IMR-90 (cell line): ENCODE measurements at regions not wholly inside any gene's neighbourhood (a gene's known extent, or its start where the extent isn't known, plus 50 kb on each side); places are given as distances from the start of the nearest gene placed in this dataset.

Source experiments
- ATAC-seq: fragments of 200-7000 bp; cut with Tn5 transposase; 2 replicates; pipeline ENCODE4 v1.9.1; 2020; ENCODE audit warnings: low read depth, mild to moderate bottlenecking, moderate library complexity
- BruUV-seq: library from RNA; stranded (reverse); fragments of 400-500 nt; replicated peaks from 2 replicates; lab custom pipeline; 2021; lab: Mats Ljungman, UMichigan
- CTCF ChIA-PET: fragments of 300-600 bp; formaldehyde crosslinking; extraction: SDS; loops from one replicate; lab custom pipeline; 2021; ENCODE audit warnings: antibody characterized with exemption; lab: Yijun Ruan, JAX
- POLR2A ChIA-PET: fragments of 300-600 bp; sonication (Branson Sonifier 250); formaldehyde crosslinking; loops from one replicate; lab custom pipeline; 2022; ENCODE audit warnings: antibody characterized with exemption; ENCODE audit not compliant: unreplicated experiment; lab: Charles Lee
- DNase-seq: peaks from one replicate; pipeline ENCODE4 v3.0.0; 2013
- H2AFZ ChIP-seq: replicated peaks from 2 replicates; pipeline ENCODE3; 2013; ENCODE audit warnings: low read length, mild to moderate bottlenecking; ENCODE audit not compliant: poor library complexity
- H2AK5ac ChIP-seq: 2 replicates; pipeline ENCODE4 v1.6.1; 2013; ENCODE audit warnings: low read depth, low read length, inconsistent platforms
- H2AK9ac ChIP-seq: replicated peaks from 2 replicates; pipeline ENCODE3; 2013; ENCODE audit warnings: mild to moderate bottlenecking, low read depth, low read length, moderate library complexity; ENCODE audit not compliant: poor library complexity
- H2BK120ac ChIP-seq: 2 replicates; pipeline ENCODE4 v1.6.1; 2013; ENCODE audit warnings: low read depth, low read length, inconsistent platforms
- H2BK15ac ChIP-seq: 3 replicates; pipeline ENCODE4 v1.6.1; 2013; ENCODE audit warnings: low read depth, low read length, inconsistent platforms
- H2BK20ac ChIP-seq: 2 replicates; pipeline ENCODE4 v1.6.1; 2013; ENCODE audit warnings: low read depth, mild to moderate bottlenecking, inconsistent platforms, low read length, moderate library complexity
- H2BK5ac ChIP-seq: 2 replicates; pipeline ENCODE4 v1.6.1; 2013; ENCODE audit warnings: mild to moderate bottlenecking, low read depth, low read length, inconsistent platforms; ENCODE audit not compliant: poor library complexity, severe bottlenecking
- H3K14ac ChIP-seq: replicated peaks from 2 replicates; pipeline ENCODE4 v1.6.1; 2013; ENCODE audit warnings: low read depth, low read length, inconsistent platforms
- H3K18ac ChIP-seq: 2 replicates; pipeline ENCODE4 v1.6.1; 2013; ENCODE audit warnings: low read depth, low read length, control low read depth
- H3K23ac ChIP-seq: 2 replicates; pipeline ENCODE4 v1.6.1; 2013; ENCODE audit warnings: low read depth, low read length, inconsistent platforms
- H3K27ac ChIP-seq: 2 replicates; pipeline ENCODE4 v1.5.1; 2013; ENCODE audit warnings: mild to moderate bottlenecking, control low read depth, low read length; ENCODE audit not compliant: insufficient read depth
- H3K27me3 ChIP-seq: 2 replicates; pipeline ENCODE4 v1.6.1; 2013; ENCODE audit warnings: low read length; ENCODE audit not compliant: control insufficient read depth, insufficient read depth
- H3K36me3 ChIP-seq: 2 replicates; pipeline ENCODE4 v1.6.1; 2013; ENCODE audit warnings: low read length, mixed read lengths; ENCODE audit not compliant: control insufficient read depth, insufficient read depth
- H3K4ac ChIP-seq: 2 replicates; pipeline ENCODE4 v1.6.1; 2013; ENCODE audit warnings: low read depth, low read length, inconsistent platforms
- H3K4me1 ChIP-seq: 2 replicates; pipeline ENCODE4 v1.6.1; 2013; ENCODE audit warnings: low read length, mixed read lengths; ENCODE audit not compliant: control insufficient read depth, insufficient read depth
- H3K4me2 ChIP-seq: 2 replicates; pipeline ENCODE4 v1.6.1; 2013; ENCODE audit warnings: low read depth, mild to moderate bottlenecking, control low read depth, low read length, moderate library complexity
- H3K4me3 ChIP-seq: 2 replicates; pipeline ENCODE4 v1.5.1; 2013; ENCODE audit warnings: low read depth, mild to moderate bottlenecking, control low read depth, low read length, moderate library complexity; ENCODE audit not compliant: insufficient read depth
- H3K56ac ChIP-seq: 2 replicates; pipeline ENCODE4 v1.6.1; 2013; ENCODE audit warnings: low read length, inconsistent platforms; ENCODE audit not compliant: insufficient read depth; ENCODE audit errors: extremely low read depth
- H3K79me1 ChIP-seq, 2 experiments: 2 replicates each; pipeline ENCODE4 v1.6.1; 2013; ENCODE audit warnings: low read length in 2 of 2, inconsistent platforms in 1 of 2, low read depth in 1 of 2
- H3K9ac ChIP-seq: 2 replicates; pipeline ENCODE4 v1.6.1; 2013; ENCODE audit warnings: low read depth, low read length, control low read depth
- H3K9me1 ChIP-seq: 2 replicates; pipeline ENCODE4 v1.6.1; 2013; ENCODE audit warnings: low read length, inconsistent platforms; ENCODE audit not compliant: insufficient read depth
- H3K9me3 ChIP-seq: 2 replicates; pipeline ENCODE4 v1.6.1; 2013; ENCODE audit warnings: low read length; ENCODE audit not compliant: control insufficient read depth, insufficient read depth
- H4K20me1 ChIP-seq: 2 replicates; pipeline ENCODE4 v1.6.1; 2013; ENCODE audit warnings: low read length, inconsistent platforms; ENCODE audit not compliant: insufficient read depth
- H4K5ac ChIP-seq: 2 replicates; pipeline ENCODE4 v1.6.1; 2013; ENCODE audit warnings: mild to moderate bottlenecking, low read depth, low read length, control low read depth
- H4K8ac ChIP-seq, 2 experiments: 2 replicates each; pipeline ENCODE4 v1.6.1; 2013; ENCODE audit warnings: low read depth in 2 of 2, low read length in 2 of 2, control low read depth in 1 of 2, inconsistent platforms in 1 of 2
- H4K91ac ChIP-seq: 2 replicates; pipeline ENCODE4 v1.6.1; 2013; ENCODE audit warnings: low read depth, low read length, inconsistent platforms; ENCODE audit not compliant: insufficient read depth
- FOS ChIP-seq: fragments of 150-350 bp; IDR thresholded peaks from 2 replicates; pipeline ENCODE4 v1.6.1; 2016; ENCODE audit warnings: low read depth, low read length
- MAZ ChIP-seq: IDR thresholded peaks from 2 replicates; pipeline ENCODE4 v1.6.1; 2012; ENCODE audit warnings: low read depth, mild to moderate bottlenecking, low read length, improper control_type of control experiment, moderate library complexity, borderline replicate concordance
- MXI1 ChIP-seq: IDR thresholded peaks from 2 replicates; pipeline ENCODE4 v1.6.1; 2012; ENCODE audit warnings: low read depth, mild to moderate bottlenecking, low read length, moderate library complexity, borderline replicate concordance
- NFE2L2 ChIP-seq: fragments of 150-350 bp; IDR thresholded peaks from 2 replicates; pipeline ENCODE4 v1.6.1; 2016; ENCODE audit warnings: low read depth, mild to moderate bottlenecking, low read length
- POLR2A ChIP-seq: IDR thresholded peaks from 2 replicates; pipeline ENCODE4 v1.6.1; 2012; ENCODE audit warnings: mild to moderate bottlenecking, low read depth, low read length
- RAD21 ChIP-seq: IDR thresholded peaks from 2 replicates; pipeline ENCODE4 v1.6.1; 2012; ENCODE audit warnings: low read length, improper control_type of control experiment
- RCOR1 ChIP-seq: IDR thresholded peaks from 2 replicates; pipeline ENCODE4 v1.6.1; 2012; ENCODE audit warnings: mild to moderate bottlenecking, low read length, improper control_type of control experiment; ENCODE audit not compliant: insufficient replicate concordance
- RFX5 ChIP-seq: IDR thresholded peaks from 2 replicates; pipeline ENCODE4 v1.8.0; 2012; ENCODE audit warnings: low read depth, mild to moderate bottlenecking, low read length, moderate library complexity
- SMC3 ChIP-seq: fragments of 150-350 bp; IDR thresholded peaks from 2 replicates; pipeline ENCODE4 v1.6.1; 2016; ENCODE audit warnings: low read depth, mild to moderate bottlenecking, antibody characterized with exemption, low read length, moderate library complexity
- WGBS, 2 experiments: methylation state at CpG; one replicate each; pipeline versions ENCODE4 v1.1.5 to v1.1.7; 2013; ENCODE audit warnings: missing lambda C conversion rate in 2 of 2; ENCODE audit not compliant: insufficient read length in 1 of 2; ENCODE audit errors: extremely low coverage in 2 of 2; 5-methylcytosine and 5-hydroxymethylcytosine counted together
- dilution Hi-C: fragments of 300-500 bp; cut with HindIII; formaldehyde crosslinking; loops from one replicate; pipeline ENCODE4 v1.14.3; 2018; ENCODE audit warnings: low sequenced_read_pairs; ENCODE audit not compliant: unreplicated experiment
- in situ Hi-C: fragments of 300-500 bp; cut with MboI; formaldehyde crosslinking; loops from 3 replicates; pipeline ENCODE4 v1.14.3; 2019; ENCODE audit warnings: low sequenced_read_pairs, inconsistent platforms, mixed read lengths
- intact Hi-C: fragments of 100-400 bp; cut with micrococcal nuclease; formaldehyde crosslinking; loops from 2 replicates; pipeline ENCODE4 v1.10.0; 2022
- TF ChIP-seq, protein P1 (sequence below): conservative IDR thresholded peaks from 2 replicates; pipeline ENCODE4 v1.5.1; 2012; ENCODE audit warnings: mild to moderate bottlenecking, low read depth, low read length, improper control_type of control experiment

DNA sequence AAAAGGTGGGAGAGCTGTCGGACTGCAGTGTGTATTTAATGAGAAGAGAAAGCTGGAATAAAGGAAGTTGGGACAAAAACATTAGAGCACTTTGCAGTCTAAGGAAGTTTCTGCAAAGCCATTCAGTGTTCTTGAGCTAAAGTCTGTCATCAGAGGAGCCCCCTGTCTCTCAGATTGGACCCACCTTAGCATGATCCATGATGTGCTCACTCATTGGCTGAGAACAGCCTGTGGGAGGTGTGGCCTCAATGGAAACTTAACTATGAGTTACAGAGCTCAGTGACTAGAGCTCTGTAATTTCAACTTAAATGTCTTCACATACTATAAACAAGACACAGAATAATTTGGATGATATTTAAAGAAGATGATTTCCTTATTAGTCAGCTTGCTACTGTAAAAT is 437.0 kb downstream of the BTBD3 start:
- WGBS, 2 experiments = 50% methylated on average over 1 of the region's 1 CpG; no CpG with 5 or more reads in 1 of the 2 experiments
- peaks cover 13% of the 10 kb centered on the region; the same call in 1 of the 2 replicates for H3K9me3 ChIP-seq
- ATAC-seq (no peak), DNase-seq (no peak)
- H3K4me1 ChIP-seq = no peaks in the 10 kb centered on the region
- no TSS peak for BruUV-seq
- POLR2A ChIA-PET = no interaction called here
- H3K27me3 ChIP-seq = no peaks in the 10 kb centered on the region
- no peak overlapping the region for H4K8ac ChIP-seq
- no peak overlapping the region for H4K91ac ChIP-seq
- no peak overlapping the region for H3K14ac ChIP-seq
- no peak overlapping the region for H2BK5ac ChIP-seq
- no peak overlapping the region for H2AK9ac ChIP-seq
- no peak overlapping the region for H3K23ac ChIP-seq
- no peak overlapping the region for H3K4me2 ChIP-seq
- H2AFZ ChIP-seq = no peak overlapping the region
- H3K56ac ChIP-seq = no peak overlapping the region
- H2BK120ac ChIP-seq = no peak overlapping the region
- intact Hi-C loops = no loop called here
- H2BK20ac ChIP-seq = no peak overlapping the region
- no peak overlapping the region for H3K4ac ChIP-seq
- no peak for TF ChIP-seq RFX5
- TF ChIP-seq MXI1 = no peak
- no peak for TF ChIP-seq FOS
- TF ChIP-seq POLR2A = no peak
- no peak for TF ChIP-seq RAD21
- TF ChIP-seq SMC3 = no peak
- TF ChIP-seq MAZ = no peak
- TF ChIP-seq RCOR1 = no peak
- no peak for TF ChIP-seq NFE2L2
- TF ChIP-seq, protein P1, sequence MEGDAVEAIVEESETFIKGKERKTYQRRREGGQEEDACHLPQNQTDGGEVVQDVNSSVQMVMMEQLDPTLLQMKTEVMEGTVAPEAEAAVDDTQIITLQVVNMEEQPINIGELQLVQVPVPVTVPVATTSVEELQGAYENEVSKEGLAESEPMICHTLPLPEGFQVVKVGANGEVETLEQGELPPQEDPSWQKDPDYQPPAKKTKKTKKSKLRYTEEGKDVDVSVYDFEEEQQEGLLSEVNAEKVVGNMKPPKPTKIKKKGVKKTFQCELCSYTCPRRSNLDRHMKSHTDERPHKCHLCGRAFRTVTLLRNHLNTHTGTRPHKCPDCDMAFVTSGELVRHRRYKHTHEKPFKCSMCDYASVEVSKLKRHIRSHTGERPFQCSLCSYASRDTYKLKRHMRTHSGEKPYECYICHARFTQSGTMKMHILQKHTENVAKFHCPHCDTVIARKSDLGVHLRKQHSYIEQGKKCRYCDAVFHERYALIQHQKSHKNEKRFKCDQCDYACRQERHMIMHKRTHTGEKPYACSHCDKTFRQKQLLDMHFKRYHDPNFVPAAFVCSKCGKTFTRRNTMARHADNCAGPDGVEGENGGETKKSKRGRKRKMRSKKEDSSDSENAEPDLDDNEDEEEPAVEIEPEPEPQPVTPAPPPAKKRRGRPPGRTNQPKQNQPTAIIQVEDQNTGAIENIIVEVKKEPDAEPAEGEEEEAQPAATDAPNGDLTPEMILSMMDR = no peak
- H3K18ac ChIP-seq = no peak overlapping the region
- in situ Hi-C loops = no loop called here
- H3K4me3 ChIP-seq = no peak overlapping the region
- H3K27ac ChIP-seq = no peak overlapping the region
- no peak overlapping the region for H2BK15ac ChIP-seq
- H3K9me1 ChIP-seq = no peaks in the 10 kb centered on the region
- dilution Hi-C loops = no loop called here
- CTCF ChIA-PET = no interaction called here
- no peaks in the 10 kb centered on the region for H3K36me3 ChIP-seq
- H4K5ac ChIP-seq = no peak overlapping the region
- no peaks in the 10 kb centered on the region for H4K20me1 ChIP-seq
- H3K9ac ChIP-seq = no peak overlapping the region
- H3K79me1 ChIP-seq = no peaks in the 10 kb centered on the region
- H2AK5ac ChIP-seq = no peak overlapping the region
